ENCODE measurements at regions not wholly inside any gene's neighbourhood (a gene's known extent, or its start where the extent isn't known, plus 50 kb on each side); places are given as distances from the start of the nearest gene placed in this dataset.

DNA sequence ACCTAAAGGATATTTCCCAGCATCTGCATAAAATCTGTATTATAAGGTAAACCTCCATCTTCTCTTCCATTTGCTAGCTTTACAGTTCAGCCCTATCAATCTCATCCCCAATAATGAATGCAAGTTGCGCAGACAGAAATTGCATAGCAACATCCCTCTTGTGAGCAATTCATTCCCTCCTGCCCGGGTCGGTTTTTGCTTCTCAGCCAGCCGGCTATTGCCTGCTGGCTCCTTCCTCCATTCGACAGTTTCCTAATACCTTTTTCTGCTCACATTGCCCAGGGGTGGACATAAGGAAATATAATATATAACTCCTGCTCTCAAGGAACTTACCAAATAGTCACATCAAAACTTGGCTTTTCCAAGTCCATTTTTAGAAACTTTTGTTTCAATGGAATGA, 125.2 kb downstream of the FGF9 start:
- Mint-ChIP-seq H3K36me3 (no peaks in the 10 kb centered on the region), H3K4me3 (no peak overlapping the region), H3K27me3 (ENCODE audit: low read depth) (no peaks in the 10 kb centered on the region), H3K4me1 (peaks cover 10% of the 10 kb centered on the region), H3K27ac (no peak overlapping the region), H3K9me3 (no peaks in the 10 kb centered on the region)
- TF ChIP-seq, protein P1, sequence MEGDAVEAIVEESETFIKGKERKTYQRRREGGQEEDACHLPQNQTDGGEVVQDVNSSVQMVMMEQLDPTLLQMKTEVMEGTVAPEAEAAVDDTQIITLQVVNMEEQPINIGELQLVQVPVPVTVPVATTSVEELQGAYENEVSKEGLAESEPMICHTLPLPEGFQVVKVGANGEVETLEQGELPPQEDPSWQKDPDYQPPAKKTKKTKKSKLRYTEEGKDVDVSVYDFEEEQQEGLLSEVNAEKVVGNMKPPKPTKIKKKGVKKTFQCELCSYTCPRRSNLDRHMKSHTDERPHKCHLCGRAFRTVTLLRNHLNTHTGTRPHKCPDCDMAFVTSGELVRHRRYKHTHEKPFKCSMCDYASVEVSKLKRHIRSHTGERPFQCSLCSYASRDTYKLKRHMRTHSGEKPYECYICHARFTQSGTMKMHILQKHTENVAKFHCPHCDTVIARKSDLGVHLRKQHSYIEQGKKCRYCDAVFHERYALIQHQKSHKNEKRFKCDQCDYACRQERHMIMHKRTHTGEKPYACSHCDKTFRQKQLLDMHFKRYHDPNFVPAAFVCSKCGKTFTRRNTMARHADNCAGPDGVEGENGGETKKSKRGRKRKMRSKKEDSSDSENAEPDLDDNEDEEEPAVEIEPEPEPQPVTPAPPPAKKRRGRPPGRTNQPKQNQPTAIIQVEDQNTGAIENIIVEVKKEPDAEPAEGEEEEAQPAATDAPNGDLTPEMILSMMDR (IDR thresholded peaks at IDR 0.05; ENCODE audit: unreplicated experiment) = no peak
- DNase-seq (ENCODE audit: low spot score in 2 of 2, unreplicated experiment in 2 of 2) = no peak

DNA sequence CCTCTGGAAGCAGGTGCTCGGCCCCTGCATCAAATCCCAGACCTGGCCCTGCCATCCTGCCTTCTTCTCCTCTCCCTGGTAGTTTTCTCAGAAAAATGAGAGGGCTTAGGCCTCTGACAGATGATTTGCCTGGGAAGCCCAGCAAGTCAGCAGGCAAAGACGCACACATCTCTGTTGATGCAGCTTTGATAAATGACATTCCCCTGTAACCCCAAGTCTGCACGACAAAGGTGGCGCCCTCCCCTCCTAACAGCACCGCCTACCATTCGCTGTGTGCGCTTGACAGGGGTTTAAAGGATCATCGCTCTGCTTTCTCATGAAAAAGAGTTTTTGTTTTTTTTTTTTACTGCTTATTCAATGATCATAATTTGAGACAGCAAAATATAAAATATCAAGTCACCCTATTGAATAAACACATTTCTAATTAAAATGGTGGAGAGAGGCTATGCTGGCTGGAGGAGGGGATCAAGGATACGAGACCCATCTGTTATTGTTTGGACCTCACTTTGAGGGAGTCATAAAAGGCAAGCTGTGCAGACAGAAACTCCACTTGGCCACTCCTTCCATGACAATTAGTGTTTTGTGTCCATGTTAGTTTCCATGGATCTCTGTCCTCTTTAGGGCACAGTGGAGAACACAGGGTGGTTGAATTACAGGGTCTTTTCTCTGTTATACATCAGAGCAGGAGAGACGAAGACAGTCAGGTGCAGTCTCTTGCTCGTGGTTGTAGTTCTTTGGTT, 126.1 kb downstream of the FGF9 start:
- TF ChIP-seq, protein P1 (IDR thresholded peaks at IDR 0.05; ENCODE audit: unreplicated experiment) = no peak
- H3K4me3 Mint-ChIP-seq = no peak overlapping the region
- H3K36me3 Mint-ChIP-seq = no peaks in the 10 kb centered on the region
- H3K9me3 Mint-ChIP-seq = no peaks in the 10 kb centered on the region
- no peak for DNase-seq (ENCODE audit: low spot score in 2 of 2, unreplicated experiment in 2 of 2)
- H3K27ac Mint-ChIP-seq = peak overlapping the region; percentile 84
- H3K4me1 Mint-ChIP-seq = peaks cover 10% of the 10 kb centered on the region
- no peaks in the 10 kb centered on the region for H3K27me3 Mint-ChIP-seq (ENCODE audit: low read depth)

DNA sequence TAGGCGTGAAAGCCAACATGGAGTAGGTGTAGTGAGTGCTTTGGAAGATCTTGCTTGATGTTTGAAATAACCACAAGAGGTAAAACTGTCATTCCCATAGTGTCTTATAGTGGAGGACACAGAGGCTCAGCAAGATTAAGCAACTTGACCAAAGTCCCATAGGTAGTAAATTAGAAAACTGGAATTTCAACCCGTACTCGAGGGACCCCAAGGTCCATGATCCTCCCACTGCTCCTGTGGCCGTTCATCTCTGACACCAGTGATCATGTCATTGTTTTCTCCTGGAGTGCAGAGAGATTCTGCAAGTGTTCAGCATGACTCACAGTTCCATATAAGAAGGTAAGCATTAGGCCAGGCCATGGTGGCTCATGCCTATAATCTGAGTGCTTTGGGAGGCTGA, 126.9 kb downstream of the FGF9 start:
- no peaks in the 10 kb centered on the region for H3K27me3 Mint-ChIP-seq (ENCODE audit: low read depth)
- DNase-seq (ENCODE audit: low spot score in 2 of 2, unreplicated experiment in 2 of 2) = no peak
- H3K27ac Mint-ChIP-seq = no peak overlapping the region
- H3K9me3 Mint-ChIP-seq = no peaks in the 10 kb centered on the region
- no peaks in the 10 kb centered on the region for H3K36me3 Mint-ChIP-seq
- TF ChIP-seq, protein P1 (IDR thresholded peaks at IDR 0.05; ENCODE audit: unreplicated experiment) = no peak
- no peak overlapping the region for H3K4me3 Mint-ChIP-seq
- H3K4me1 Mint-ChIP-seq = peaks cover 10% of the 10 kb centered on the region

DNA sequence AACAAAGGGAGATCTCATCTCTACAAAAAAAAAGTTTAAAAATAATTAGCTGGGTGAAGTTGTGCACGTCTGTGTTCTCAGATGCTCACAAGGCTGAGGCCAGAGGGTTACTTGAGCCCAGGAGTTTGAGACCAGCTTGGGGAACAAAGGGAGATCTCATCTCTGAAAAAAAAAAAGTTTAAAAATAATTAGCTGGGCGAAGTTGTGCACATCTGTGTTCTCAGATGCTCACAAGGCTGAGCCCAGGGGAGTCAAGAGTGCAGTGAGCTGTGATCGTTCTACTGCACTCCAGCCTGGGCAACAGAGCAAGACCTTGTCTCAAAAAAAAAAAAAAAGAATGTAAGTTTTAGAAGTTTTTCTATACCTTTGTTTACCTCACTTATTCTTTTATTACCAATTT, 127.3 kb downstream of the FGF9 start:
- Mint-ChIP-seq H3K27me3 (ENCODE audit: low read depth) (no peaks in the 10 kb centered on the region), H3K4me3 (no peak overlapping the region), H3K9me3 (no peaks in the 10 kb centered on the region), H3K27ac (no peak overlapping the region), H3K36me3 (no peaks in the 10 kb centered on the region), H3K4me1 (peaks cover 10% of the 10 kb centered on the region)
- no peak for DNase-seq (ENCODE audit: low spot score in 2 of 2, unreplicated experiment in 2 of 2)
- TF ChIP-seq, protein P1 (IDR thresholded peaks at IDR 0.05; ENCODE audit: unreplicated experiment) = no peak

DNA sequence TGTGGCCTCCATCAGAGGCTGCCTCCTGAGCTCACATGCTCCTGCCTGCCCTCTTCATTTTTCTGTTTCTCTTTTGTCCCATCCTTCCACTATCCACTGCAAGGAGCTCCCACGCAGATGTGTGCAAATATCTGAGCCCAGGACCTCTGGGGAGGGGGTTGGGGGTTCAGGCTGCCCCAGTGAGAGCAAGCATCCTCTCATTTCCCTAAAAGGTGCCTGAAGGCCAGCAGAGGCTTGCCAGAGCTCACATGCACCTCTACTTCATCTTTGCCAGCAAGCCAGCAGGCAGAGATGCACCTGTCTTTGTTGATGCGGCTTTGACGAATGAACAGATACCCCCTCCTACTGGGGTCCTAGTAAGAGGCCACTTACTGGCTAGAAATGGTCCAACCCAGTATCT, 128.8 kb downstream of the FGF9 start:
- TF ChIP-seq, protein P1 (IDR thresholded peaks at IDR 0.05; ENCODE audit: unreplicated experiment) = no peak
- Mint-ChIP-seq H3K9me3 (no peaks in the 10 kb centered on the region), H3K36me3 (no peaks in the 10 kb centered on the region), H3K27me3 (ENCODE audit: low read depth) (no peaks in the 10 kb centered on the region), H3K27ac (no peak overlapping the region), H3K4me1 (peaks cover 10% of the 10 kb centered on the region), H3K4me3 (no peak overlapping the region)
- DNase-seq (ENCODE audit: low spot score in 2 of 2, unreplicated experiment in 2 of 2) = no peak

All from mesothelial cell of epicardium (in vitro differentiated cells).